Activated B cell treated with CpG ODN at 0.5 μM for 24 hours (primary cell): ENCODE measurements at regions not wholly inside any gene's neighbourhood (a gene's known extent, or its start where the extent isn't known, plus 50 kb on each side); places are given as distances from the start of the nearest gene placed in this dataset.

Experiments used
- ATAC-seq: fragments of 200-7000 bp; cut with Tn5 transposase; one replicate; pipeline ENCODE4 v1.10.0; 2021; ENCODE audit warnings: low read depth, mild to moderate bottlenecking, moderate library complexity
- CTCF ChIA-PET: fragments of 350-600 bp; sonication (Branson Sonifier 250); formaldehyde crosslinking; loops from one replicate; lab custom pipeline; 2021; ENCODE audit warnings: antibody characterized with exemption; lab: Charles Lee
- POLR2A ChIA-PET: fragments of 350-600 bp; sonication (Branson Sonifier 250); formaldehyde crosslinking; loops from one replicate; lab custom pipeline; 2021; ENCODE audit warnings: antibody characterized with exemption; lab: Charles Lee
- DNase-seq: peaks from one replicate; pipeline ENCODE4 v3.0.0; 2022
- H3K27ac Mint-ChIP-seq: one replicate; pipeline ENCODE4 v1.8.0; 2020; ENCODE audit warnings: mixed read lengths
- H3K27me3 Mint-ChIP-seq: one replicate; pipeline ENCODE4 v1.8.0; 2021; ENCODE audit warnings: mixed read lengths
- H3K36me3 Mint-ChIP-seq: one replicate; pipeline ENCODE4 v1.8.0; 2021; ENCODE audit warnings: low read depth, mixed read lengths
- H3K4me1 Mint-ChIP-seq: one replicate; pipeline ENCODE4 v1.8.0; 2021; ENCODE audit warnings: mixed read lengths
- H3K4me3 Mint-ChIP-seq: one replicate; pipeline ENCODE4 v1.8.0; 2020; ENCODE audit warnings: mild to moderate bottlenecking, mixed read lengths
- H3K9me3 Mint-ChIP-seq: one replicate; pipeline ENCODE4 v1.8.0; 2020; ENCODE audit warnings: mixed read lengths
- CTCF ChIP-seq: fragments of 200-600 bp; IDR thresholded peaks from one replicate; pipeline ENCODE4 v1.8.0; 2022; ENCODE audit warnings: antibody characterized with exemption, mild to moderate bottlenecking
- intact Hi-C: fragments of 100-400 bp; cut with micrococcal nuclease; formaldehyde crosslinking; loops from one replicate; pipeline ENCODE4 v1.15.1; 2024

DNA sequence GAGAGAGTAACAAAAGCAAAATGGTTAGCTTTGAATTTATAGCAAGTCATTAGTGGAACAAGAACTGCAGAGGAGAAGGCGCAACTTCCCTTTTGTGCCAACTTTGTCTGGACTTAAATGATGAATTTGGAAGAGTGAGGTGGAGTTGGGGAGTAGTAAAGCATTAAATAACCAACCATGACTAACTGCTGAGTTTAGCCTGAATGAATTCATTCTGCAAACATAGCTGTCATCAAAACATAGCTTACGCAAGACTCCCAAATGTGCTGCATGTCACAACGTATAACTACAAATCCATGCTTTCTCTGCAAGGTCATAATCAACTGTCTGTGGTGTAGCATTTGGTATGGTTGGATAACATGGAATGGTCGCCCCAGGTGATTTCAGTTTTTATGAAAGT, 75.9 kb upstream of the RPL34 start:
- Mint-ChIP-seq H3K9me3 (peaks cover 23% of the 10 kb centered on the region), H3K27ac (no peak overlapping the region), H3K4me1 (peaks cover 13% of the 10 kb centered on the region), H3K4me3 (no peak overlapping the region), H3K36me3 (peaks cover 2% of the 10 kb centered on the region), H3K27me3 (no peaks in the 10 kb centered on the region)
- ChIA-PET POLR2A (no interaction called here), CTCF (interaction anchor here (1.3 kb wide), 1 partner anchor 28 kb away, joined by 5 read pairs; no protein-coding TSS in a partner anchor)
- no peak for DNase-seq
- intact Hi-C loops, result no loop called here
- ATAC-seq, result no peak
- no peak for TF ChIP-seq CTCF

- Mint-ChIP-seq H3K27ac (no peak overlapping the region), H3K4me3 (no peak overlapping the region), H3K9me3 (peaks cover 16% of the 10 kb centered on the region), H3K36me3 (peaks cover 2% of the 10 kb centered on the region), H3K4me1 (peaks cover 13% of the 10 kb centered on the region), H3K27me3 (no peaks in the 10 kb centered on the region)
- TF ChIP-seq CTCF, result no peak
- CTCF ChIA-PET, result no interaction called here
- DNase-seq, result no peak
- ATAC-seq, result no peak
- intact Hi-C loops, result no loop called here
- POLR2A ChIA-PET, result no interaction called here
Measured at GRCh38 chr4:108543359-108543968, 76.9 kb upstream of the RPL34 start.

GRCh38 chr4:108540536-108540935, 79.8 kb upstream of the RPL34 start:
- H3K36me3 Mint-ChIP-seq, result no peaks in the 10 kb centered on the region
- TF ChIP-seq CTCF, result no peak
- no peak overlapping the region for H3K4me3 Mint-ChIP-seq
- intact Hi-C loops, result no loop called here
- no peak for DNase-seq
- CTCF ChIA-PET, result no interaction called here
- no peak for ATAC-seq
- POLR2A ChIA-PET, result interaction anchor here (0.6 kb wide), 1 partner anchor 544 kb away, joined by 4 read pairs; no protein-coding TSS in a partner anchor
- H3K27ac Mint-ChIP-seq, result no peak overlapping the region
- H3K27me3 Mint-ChIP-seq, result no peaks in the 10 kb centered on the region
- H3K9me3 Mint-ChIP-seq, result no peaks in the 10 kb centered on the region
- H3K4me1 Mint-ChIP-seq, result peaks cover 13% of the 10 kb centered on the region

DNA sequence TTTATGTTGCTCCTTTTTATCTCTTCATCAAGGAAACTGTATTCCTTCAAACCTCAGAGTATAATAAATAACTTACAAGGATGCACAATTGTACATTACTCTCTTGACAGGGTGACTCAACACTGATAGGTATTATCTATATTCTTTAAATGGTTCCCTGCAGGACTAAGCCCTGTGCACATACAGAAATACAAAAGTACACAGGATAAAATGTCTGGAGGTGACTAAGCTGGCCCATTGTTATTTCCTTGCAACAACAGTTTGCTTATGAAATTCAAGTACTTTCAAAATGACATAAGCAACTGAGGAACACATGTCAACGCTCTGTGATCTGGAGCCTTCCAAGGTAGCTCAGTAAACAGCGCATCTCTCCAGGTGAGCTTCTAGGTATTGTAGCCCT, 83.8 kb upstream of the RPL34 start:
- DNase-seq, result no peak
- H3K27me3 Mint-ChIP-seq, result peaks cover 11% of the 10 kb centered on the region
- peaks cover 2% of the 10 kb centered on the region for H3K4me1 Mint-ChIP-seq
- CTCF ChIA-PET, result no interaction called here
- intact Hi-C loops, result no loop called here
- H3K4me3 Mint-ChIP-seq, result no peak overlapping the region
- POLR2A ChIA-PET, result no interaction called here
- no peaks in the 10 kb centered on the region for H3K36me3 Mint-ChIP-seq
- no peaks in the 10 kb centered on the region for H3K9me3 Mint-ChIP-seq
- no peak overlapping the region for H3K27ac Mint-ChIP-seq
- no peak for ATAC-seq
- no peak for TF ChIP-seq CTCF

GRCh38 chr4:108535757-108536156, 84.6 kb upstream of the RPL34 start:
- POLR2A ChIA-PET, result no interaction called here
- Mint-ChIP-seq H3K36me3 (no peaks in the 10 kb centered on the region), H3K4me3 (no peak overlapping the region), H3K27me3 (peaks cover 11% of the 10 kb centered on the region), H3K4me1 (peaks cover 2% of the 10 kb centered on the region), H3K27ac (no peak overlapping the region), H3K9me3 (no peaks in the 10 kb centered on the region)
- no peak for TF ChIP-seq CTCF
- DNase-seq (no peak), ATAC-seq (no peak)
- intact Hi-C loops, result no loop called here
- CTCF ChIA-PET, result no interaction called here
